Kidney (tissue), 13 donors: ENCODE measurements at regions not wholly inside any gene's neighbourhood (a gene's known extent, or its start where the extent isn't known, plus 50 kb on each side); places are given as distances from the start of the nearest gene placed in this dataset.

Experiments
- DNase-seq, 5 donors: peaks; one replicate each; pipeline ENCODE4 v3.0.0-alpha.2; 2013 to 2020
- FAIRE-seq: peaks from 2 replicates; lab custom pipeline; 2012; peaks lifted over from hg19 to GRCh38; lab: Jason Lieb, UNC
- H3K27ac ChIP-seq, 2 donors: one replicate each; pipeline ENCODE4 v1.7.0; 2013; ENCODE audit warnings: low read depth in 2 of 2, low read length in 2 of 2, inconsistent platforms in 1 of 2
- H3K27me3 ChIP-seq: one replicate; pipeline ENCODE4 v1.7.1; 2013; ENCODE audit warnings: low read length, inconsistent platforms; ENCODE audit not compliant: control insufficient read depth, insufficient read depth
- H3K36me3 ChIP-seq, 3 donors: one replicate each; pipeline versions ENCODE4 v1.7.0 to v1.7.1; 2013; ENCODE audit warnings: low read length in 3 of 3, control low read depth in 1 of 3, inconsistent platforms in 1 of 3; ENCODE audit not compliant: insufficient read depth in 3 of 3, control insufficient read depth in 2 of 3
- H3K4me1 ChIP-seq, 3 donors: one replicate each; pipeline versions ENCODE4 v1.7.0 to v1.7.1; 2013; ENCODE audit warnings: low read length in 3 of 3, inconsistent platforms in 1 of 3, low read depth in 1 of 3; ENCODE audit not compliant: control insufficient read depth in 2 of 3, insufficient read depth in 2 of 3
- H3K4me3 ChIP-seq, 3 donors: one replicate each; pipeline versions ENCODE4 v1.7.0 to v1.8.1; 2013; ENCODE audit warnings: low read length in 3 of 3, control low read depth in 1 of 3, inconsistent platforms in 1 of 3
- H3K9ac ChIP-seq, 3 donors: one replicate each; pipeline versions ENCODE4 v1.7.0 to v1.7.1; 2013; ENCODE audit warnings: low read length in 3 of 3, control low read depth in 1 of 3, inconsistent platforms in 1 of 3
- H3K9me3 ChIP-seq, 3 donors: one replicate each; pipeline versions ENCODE4 v1.7.0 to v1.7.1; 2013; ENCODE audit warnings: low read length in 3 of 3, control low read depth in 1 of 3, inconsistent platforms in 1 of 3; ENCODE audit not compliant: control insufficient read depth in 2 of 3, insufficient read depth in 1 of 3
- CTCF ChIP-seq: IDR thresholded peaks from 3 replicates; pipeline ENCODE4 v1.5.1; 2012; ENCODE audit warnings: mild to moderate bottlenecking, moderate library complexity, borderline replicate concordance; ENCODE audit not compliant: insufficient read depth; ENCODE audit errors: extremely low read depth
- intact Hi-C: fragments of 100-400 bp; cut with DNase I; formaldehyde crosslinking; loops from one replicate; pipeline ENCODE4 v1.11.1; 2022
- donor health status: control.
- donor health status: control.
- donor health status: control.
- donor health status: control.
- donor health status: control.
- donor health status: DM: yes; HTN: yes; CAD: no.
- donor health status: Normal renal cell carcinoma (clear cell type).

DNA sequence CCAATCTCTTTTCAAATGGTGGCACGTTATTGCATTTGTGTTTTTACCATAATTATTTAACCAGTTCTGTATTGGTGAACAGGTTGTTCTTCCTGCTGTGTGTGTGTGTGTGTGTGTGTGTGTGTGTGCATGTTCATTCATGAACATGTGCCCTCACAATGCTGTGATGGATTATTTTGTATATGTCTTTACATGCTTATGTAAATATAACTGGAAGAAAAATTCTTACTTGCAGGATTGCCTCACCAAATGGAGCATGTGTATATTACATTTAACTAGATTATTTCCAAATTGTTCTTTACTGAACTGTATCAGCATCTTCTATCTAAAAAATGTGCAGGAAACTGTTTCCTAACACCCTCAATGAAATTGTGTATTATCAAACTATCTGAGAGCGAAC, 175.2 kb upstream of the ZPLD1 start:
- intact Hi-C loops, result no loop called here

DNA sequence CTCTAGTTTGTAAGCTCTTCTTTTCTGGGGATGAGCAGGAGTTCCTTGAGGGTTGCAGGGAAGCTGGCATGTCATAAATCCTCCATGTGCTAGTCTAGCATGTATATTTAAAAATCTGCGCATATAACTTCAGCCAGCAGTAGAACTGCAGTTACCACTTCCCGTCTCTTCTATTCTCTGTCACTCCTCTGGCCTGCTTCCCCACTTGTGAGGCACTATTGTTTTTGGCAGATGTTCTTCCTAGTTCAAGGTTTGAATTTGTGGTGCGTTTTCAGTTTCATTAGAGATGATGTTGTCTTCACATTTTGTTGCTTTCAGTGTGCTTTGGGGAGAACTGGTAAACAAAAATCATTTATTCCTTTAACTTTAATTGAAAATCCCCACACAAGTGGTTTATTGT, 169.1 kb upstream of the ZPLD1 start:
- H3K36me3 ChIP-seq, result no peaks in the 10 kb centered on the region
- H3K27me3 ChIP-seq, result no peaks in the 10 kb centered on the region
- TF ChIP-seq CTCF, result no peak
- H3K27ac ChIP-seq, result no peak overlapping the region
- intact Hi-C loops, result no loop called here
- FAIRE-seq, result no peak
- H3K9ac ChIP-seq, result no peak overlapping the region
- no peak overlapping the region for H3K4me3 ChIP-seq
- H3K4me1 ChIP-seq, result no peaks in the 10 kb centered on the region
- DNase-seq, result no peak
- no peaks in the 10 kb centered on the region for H3K9me3 ChIP-seq

More for the DNA sequence above, 175.2 kb upstream of the ZPLD1 start:
- no peaks in the 10 kb centered on the region for H3K36me3 ChIP-seq
- no peaks in the 10 kb centered on the region for H3K9me3 ChIP-seq
- H3K4me1 ChIP-seq, result no peaks in the 10 kb centered on the region
- no peak overlapping the region for H3K27ac ChIP-seq
- TF ChIP-seq CTCF, result no peak
- no peak for FAIRE-seq
- H3K4me3 ChIP-seq, result no peak overlapping the region
- no peak for DNase-seq
- H3K27me3 ChIP-seq, result no peaks in the 10 kb centered on the region
- no peak overlapping the region for H3K9ac ChIP-seq

DNA sequence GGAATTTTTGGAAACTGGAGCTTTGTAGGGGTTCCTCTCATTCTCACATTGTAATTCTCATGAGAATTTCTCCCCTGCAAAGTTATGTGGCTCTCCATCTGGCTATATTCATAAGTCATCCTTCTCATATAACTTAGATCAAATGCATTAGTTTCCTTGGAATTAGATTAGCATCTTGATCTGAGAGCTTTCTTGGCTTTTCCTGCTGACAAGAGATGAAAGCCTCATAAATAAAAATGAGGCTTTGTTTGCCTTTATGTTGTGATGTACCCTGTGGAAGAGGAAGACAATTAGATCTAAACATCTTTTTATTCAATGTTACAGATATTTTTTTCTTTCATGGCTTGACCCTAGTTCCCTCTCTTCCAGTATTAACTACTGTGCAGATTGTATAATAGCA, 165.4 kb upstream of the ZPLD1 start:
- no peaks in the 10 kb centered on the region for H3K9me3 ChIP-seq
- no peak for FAIRE-seq

More for the DNA sequence above, 165.4 kb upstream of the ZPLD1 start:
- no peak for DNase-seq
- Histone ChIP-seq H3K27ac (no peak overlapping the region), H3K36me3 (no peaks in the 10 kb centered on the region), H3K9ac (no peak overlapping the region), H3K4me1 (no peaks in the 10 kb centered on the region), H3K27me3 (no peaks in the 10 kb centered on the region), H3K4me3 (no peak overlapping the region)
- no peak for TF ChIP-seq CTCF
- intact Hi-C loops, result no loop called here
